GM21360 (cell line): ENCODE measurements at regions not wholly inside any gene's neighbourhood (a gene's known extent, or its start where the extent isn't known, plus 50 kb on each side); places are given as distances from the start of the nearest gene placed in this dataset.

Source experiments
- ATAC-seq: cut with Tn5 transposase; IDR thresholded peaks from one replicate; pipeline ENCODE4 v1.9.1; 2021; ENCODE audit warnings: mild to moderate bottlenecking, moderate library complexity; ENCODE audit not compliant: unreplicated experiment

GRCh38 chr2:164109006-164109405, 373.2 kb upstream of the FIGN start:
- no peak for ATAC-seq

GRCh38 chr2:164103271-164103670, 367.5 kb upstream of the FIGN start:
- ATAC-seq, result no peak

GRCh38 chr2:164102366-164102765, 366.6 kb upstream of the FIGN start:
- ATAC-seq, result no peak

GRCh38 chr2:164091673-164092072, 355.9 kb upstream of the FIGN start:
- no peak for ATAC-seq

- no peak for ATAC-seq
Observed at GRCh38 chr2:164090533-164090932, 354.7 kb upstream of the FIGN start.

- ATAC-seq, result no peak
Observed at GRCh38 chr2:164084066-164084465, 348.3 kb upstream of the FIGN start.

GRCh38 chr2:164080486-164080885, 344.7 kb upstream of the FIGN start:
- no peak for ATAC-seq

GRCh38 chr2:164079258-164079657, 343.4 kb upstream of the FIGN start:
- no peak for ATAC-seq

- ATAC-seq, result no peak
Observed at GRCh38 chr2:164078421-164078820, 342.6 kb upstream of the FIGN start.

- ATAC-seq, result no peak
Observed at GRCh38 chr2:164073101-164074074, 337.6 kb upstream of the FIGN start.

- ATAC-seq, result no peak
Observed at GRCh38 chr2:164069540-164069939, 333.7 kb upstream of the FIGN start.

GRCh38 chr2:164068063-164068462, 332.3 kb upstream of the FIGN start:
- ATAC-seq, result no peak

GRCh38 chr2:164066095-164066494, 330.3 kb upstream of the FIGN start:
- ATAC-seq, result no peak

GRCh38 chr2:164065038-164065437, 329.2 kb upstream of the FIGN start:
- no peak for ATAC-seq

GRCh38 chr2:164061129-164061746, 325.4 kb upstream of the FIGN start:
- peak; percentile 66 for ATAC-seq

- ATAC-seq, result no peak
Observed at GRCh38 chr2:164060031-164060430, 324.2 kb upstream of the FIGN start.

- no peak for ATAC-seq
Observed at GRCh38 chr2:164055623-164056022, 319.8 kb upstream of the FIGN start.

- no peak for ATAC-seq
Observed at GRCh38 chr2:164054651-164055050, 318.8 kb upstream of the FIGN start.

GRCh38 chr2:164053021-164053420, 317.2 kb upstream of the FIGN start:
- ATAC-seq, result no peak

GRCh38 chr2:164052006-164052405, 316.2 kb upstream of the FIGN start:
- ATAC-seq, result no peak

- no peak for ATAC-seq
Observed at GRCh38 chr2:164048729-164049128, 312.9 kb upstream of the FIGN start.

GRCh38 chr2:164046040-164046439, 310.2 kb upstream of the FIGN start:
- ATAC-seq, result no peak
